GM13977 (cell line): ENCODE measurements at regions not wholly inside any gene's neighbourhood (a gene's known extent, or its start where the extent isn't known, plus 50 kb on each side); places are given as distances from the start of the nearest gene placed in this dataset.
"Not testable (repeated sequence)": the region's sequence is repeated elsewhere in the genome, so short reads cannot be mapped to it uniquely, and the experiment has no call there.

Source experiments
- DNase-seq: peaks from one replicate; pipeline ENCODE4 v3.0.0; 2012; ENCODE audit warnings: low spot score
- CTCF ChIP-seq: IDR thresholded peaks from 2 replicates; pipeline ENCODE4 v1.5.1; 2012; ENCODE audit warnings: mild to moderate bottlenecking, control low read depth; ENCODE audit not compliant: insufficient read depth; ENCODE audit errors: extremely low read depth, missing control alignments
- in situ Hi-C: fragments of 300-500 bp; cut with MboI; formaldehyde crosslinking; loops from one replicate; pipeline ENCODE4 v1.12.0; 2022; ENCODE audit warnings: low sequenced_read_pairs, low pct_unique_long_range_greater_than_20kb, mixed read lengths, inconsistent platforms; ENCODE audit not compliant: unreplicated experiment

- in situ Hi-C loops = no loop called here
- no peak for DNase-seq
- TF ChIP-seq CTCF = no peak
These were observed 166.6 kb upstream of the AUTS2 start for GRCh38 chr7:69431626-69432025.

GRCh38 chr7:69432276-69432675 is 166.0 kb upstream of the AUTS2 start:
- in situ Hi-C loops = not testable (repeated sequence)

GRCh38 chr7:69433081-69433480 is 165.2 kb upstream of the AUTS2 start:
- in situ Hi-C loops = no loop called here
- no peak for TF ChIP-seq CTCF
- no peak for DNase-seq

More at GRCh38 chr7:69432276-69432675, 166.0 kb upstream of the AUTS2 start:
- DNase-seq = not testable (repeated sequence)

- no peak for DNase-seq
- in situ Hi-C loops = no loop called here
- TF ChIP-seq CTCF = no peak
These were observed 163.9 kb upstream of the AUTS2 start for GRCh38 chr7:69434398-69434815.

GRCh38 chr7:69435711-69436110 is 162.6 kb upstream of the AUTS2 start:
- no peak for DNase-seq
- TF ChIP-seq CTCF = no peak
- in situ Hi-C loops = no loop called here

- DNase-seq = no peak
- in situ Hi-C loops = no loop called here
- no peak for TF ChIP-seq CTCF
These were observed 161.3 kb upstream of the AUTS2 start for GRCh38 chr7:69436946-69437345.

GRCh38 chr7:69438584-69439412 is 159.5 kb upstream of the AUTS2 start:
- in situ Hi-C loops = no loop called here
- DNase-seq = no peak
- no peak for TF ChIP-seq CTCF
